ENCODE measurements at regions not wholly inside any gene's neighbourhood (a gene's known extent, or its start where the extent isn't known, plus 50 kb on each side); places are given as distances from the start of the nearest gene placed in this dataset.

GRCh38 chr2:19632403-19632991, 269.3 kb downstream of the TTC32 start:
- no peak for TF ChIP-seq CTCF (IDR thresholded peaks at IDR 0.05)
- no peak for TF ChIP-seq POLR2A (IDR thresholded peaks at IDR 0.05)
- no peak for TF ChIP-seq POLR2AphosphoS5 (IDR thresholded peaks at IDR 0.05; ENCODE audit: insufficient read depth in 1 of 2, low read depth in 1 of 2)

Measured in vagina (tissue), 2 donors.